Uterus (tissue), 2 donors: ENCODE measurements at regions not wholly inside any gene's neighbourhood (a gene's known extent, or its start where the extent isn't known, plus 50 kb on each side); places are given as distances from the start of the nearest gene placed in this dataset.

Experiments used
- CTCF ChIP-seq, 4 experiments: fragments of 200-600 bp in 2 of 4; fragments of 450-650 bp in 2 of 4; sonication (generic) in 2 of 4; IDR thresholded peaks; one replicate each; pipeline ENCODE4 v1.5.1; 2016 to 2019; ENCODE audit warnings: antibody characterized with exemption in 4 of 4, mild to moderate bottlenecking in 2 of 4, moderate library complexity in 1 of 4
- POLR2A ChIP-seq, 2 donors: fragments of 450-650 bp; IDR thresholded peaks; one replicate each; pipeline ENCODE4 v1.6.1; 2016; ENCODE audit warnings: antibody characterized with exemption in 2 of 2, mild to moderate bottlenecking in 1 of 2, moderate library complexity in 1 of 2

GRCh38 chr7:68205826-68206225 is 1209.2 kb downstream of the TYW1 start:
- TF ChIP-seq CTCF (IDR thresholded peaks at IDR 0.05) (no peak), POLR2A (IDR thresholded peaks at IDR 0.05) (no peak)
